Keratinocyte (primary cell): ENCODE measurements at regions not wholly inside any gene's neighbourhood (a gene's known extent, or its start where the extent isn't known, plus 50 kb on each side); places are given as distances from the start of the nearest gene placed in this dataset.

Source experiments
- DNase-seq: peaks from one replicate; pipeline ENCODE4 v3.0.0-alpha.2; 2011; ENCODE audit warnings: low read depth, missing footprints, low spot score
- FAIRE-seq: peaks from 2 replicates; lab custom pipeline; 2011; peaks lifted over from hg19 to GRCh38; lab: Jason Lieb, UNC
- H2AFZ ChIP-seq: 2 replicates; pipeline ENCODE4 v1.6.0; 2012; ENCODE audit warnings: low read length, control low read depth, inconsistent platforms; ENCODE audit not compliant: control insufficient read depth
- H3K27ac ChIP-seq: 2 replicates; pipeline ENCODE4 v1.5.1; 2011; ENCODE audit warnings: low read length; ENCODE audit not compliant: control insufficient read depth, insufficient read depth
- H3K27me3 ChIP-seq: 3 replicates; pipeline ENCODE4 v1.6.0; 2011; ENCODE audit warnings: low read length; ENCODE audit not compliant: control insufficient read depth, insufficient read depth; ENCODE audit errors: extremely low read depth
- H3K36me3 ChIP-seq, 2 experiments: 2 replicates in 1 of 2; 3 replicates in 1 of 2; pipeline ENCODE4 v1.5.1; 2011; ENCODE audit warnings: low read length in 2 of 2, mild to moderate bottlenecking in 1 of 2; ENCODE audit not compliant: control insufficient read depth in 2 of 2, insufficient read depth in 2 of 2; ENCODE audit errors: extremely low read depth in 1 of 2
- H3K4me1 ChIP-seq: 3 replicates; pipeline ENCODE4 v1.5.1; 2011; ENCODE audit warnings: low read length; ENCODE audit not compliant: control insufficient read depth, insufficient read depth; ENCODE audit errors: extremely low read depth
- H3K4me2 ChIP-seq: 3 replicates; pipeline ENCODE4 v1.6.0; 2011; ENCODE audit warnings: low read depth, low read length; ENCODE audit not compliant: control insufficient read depth, insufficient read depth; ENCODE audit errors: extremely low read depth
- H3K4me3 ChIP-seq, 3 experiments: fragments of 200-600 bp in 1 of 3; sonication (generic) in 1 of 3; 2 replicates in 2 of 3; 3 replicates in 1 of 3; pipeline ENCODE4 v1.5.1; 2011 to 2016; ENCODE audit warnings: low read length in 3 of 3, mild to moderate bottlenecking in 3 of 3, control low read depth in 2 of 3, inconsistent platforms in 1 of 3, low read depth in 1 of 3, mixed read lengths in 1 of 3, mixed run types in 1 of 3, moderate library complexity in 1 of 3; ENCODE audit not compliant: control insufficient read depth in 2 of 3, insufficient read depth in 2 of 3; ENCODE audit errors: extremely low read depth in 1 of 3
- H3K79me2 ChIP-seq: 2 replicates; pipeline ENCODE4 v1.6.0; 2012; ENCODE audit warnings: low read length; ENCODE audit not compliant: control insufficient read depth, insufficient read depth
- H3K9ac ChIP-seq: 3 replicates; pipeline ENCODE4 v1.6.0; 2011; ENCODE audit warnings: low read length; ENCODE audit not compliant: control insufficient read depth, insufficient read depth; ENCODE audit errors: extremely low read depth
- H3K9me1 ChIP-seq: 3 replicates; pipeline ENCODE4 v1.6.0; 2011; ENCODE audit warnings: low read length; ENCODE audit not compliant: control insufficient read depth, insufficient read depth; ENCODE audit errors: extremely low read depth
- H3K9me3 ChIP-seq: 2 replicates; pipeline ENCODE4 v1.5.1; 2012; ENCODE audit warnings: low read depth, low read length; ENCODE audit not compliant: control insufficient read depth
- H4K20me1 ChIP-seq: 3 replicates; pipeline ENCODE4 v1.6.0; 2011; ENCODE audit warnings: low read length; ENCODE audit not compliant: control insufficient read depth, insufficient read depth; ENCODE audit errors: extremely low read depth
- CTCF ChIP-seq, 3 experiments: IDR thresholded peaks in 1 of 3; conservative IDR thresholded peaks in 1 of 3; optimal IDR thresholded peaks in 1 of 3; 2 replicates in 2 of 3; 3 replicates in 1 of 3; pipeline versions ENCODE3 to v1.5.1; 2011; ENCODE audit warnings: low read length in 3 of 3, mild to moderate bottlenecking in 3 of 3, moderate library complexity in 2 of 3, control low read depth in 1 of 3, inconsistent platforms in 1 of 3; ENCODE audit not compliant: insufficient read depth in 2 of 3; ENCODE audit errors: extremely low read depth in 1 of 3
- EZH2 ChIP-seq: IDR thresholded peaks from one replicate; pipeline ENCODE4 v1.6.1; 2012; ENCODE audit warnings: inconsistent platforms, mild to moderate bottlenecking, low read length, moderate library complexity
- dilution Hi-C: fragments of 300-500 bp; cut with MboI; formaldehyde crosslinking; loops from one replicate; pipeline ENCODE4 v1.7.0; 2020; ENCODE audit warnings: low sequenced_read_pairs; ENCODE audit not compliant: extremely low pct_ligation_motif_present

GRCh38 chr12:115815924-115816323 lies 461.6 kb downstream of the MED13L start:
- no peaks in the 10 kb centered on the region for H3K36me3 ChIP-seq
- FAIRE-seq (no peak), DNase-seq (no peak)
- H3K4me2 ChIP-seq: no peak overlapping the region
- TF ChIP-seq EZH2: no peak
- no peak for TF ChIP-seq CTCF (optimal IDR thresholded peaks at IDR 0.05 in 1 of 3, IDR thresholded peaks at IDR 0.05 in 1 of 3, conservative IDR thresholded peaks at IDR 0.05 in 1 of 3; ENCODE audit: extremely low read depth in 1 of 3, insufficient read depth in 2 of 3, low read length in 3 of 3)
- H3K79me2 ChIP-seq: no peaks in the 10 kb centered on the region
- no peak overlapping the region for H3K4me3 ChIP-seq
- dilution Hi-C loops: no loop called here
- no peaks in the 10 kb centered on the region for H3K9me1 ChIP-seq
- H3K27ac ChIP-seq: no peak overlapping the region
- no peaks in the 10 kb centered on the region for H3K9me3 ChIP-seq
- no peak overlapping the region for H3K9ac ChIP-seq
- H3K27me3 ChIP-seq: no peaks in the 10 kb centered on the region
- H4K20me1 ChIP-seq: no peaks in the 10 kb centered on the region
- no peaks in the 10 kb centered on the region for H3K4me1 ChIP-seq
- no peak overlapping the region for H2AFZ ChIP-seq

- no peaks in the 10 kb centered on the region for H3K9me3 ChIP-seq
- FAIRE-seq: no peak
- TF ChIP-seq CTCF (optimal IDR thresholded peaks at IDR 0.05 in 1 of 3, IDR thresholded peaks at IDR 0.05 in 1 of 3, conservative IDR thresholded peaks at IDR 0.05 in 1 of 3; ENCODE audit: extremely low read depth in 1 of 3, insufficient read depth in 2 of 3, low read length in 3 of 3) (no peak), EZH2 (no peak)
- H3K27ac ChIP-seq: no peak overlapping the region
- no peaks in the 10 kb centered on the region for H4K20me1 ChIP-seq
- H2AFZ ChIP-seq: no peak overlapping the region
- no peak overlapping the region for H3K4me2 ChIP-seq
- no peak overlapping the region for H3K9ac ChIP-seq
- H3K79me2 ChIP-seq: no peaks in the 10 kb centered on the region
- no peaks in the 10 kb centered on the region for H3K9me1 ChIP-seq
- no peaks in the 10 kb centered on the region for H3K4me1 ChIP-seq
- H3K27me3 ChIP-seq: no peaks in the 10 kb centered on the region
- no peak for DNase-seq
- dilution Hi-C loops: no loop called here
- no peak overlapping the region for H3K4me3 ChIP-seq
- H3K36me3 ChIP-seq: no peaks in the 10 kb centered on the region
Measured at GRCh38 chr12:115813256-115813655, 464.2 kb downstream of the MED13L start.
